ENCODE measurements at regions not wholly inside any gene's neighbourhood (a gene's known extent, or its start where the extent isn't known, plus 50 kb on each side); places are given as distances from the start of the nearest gene placed in this dataset.

GRCh38 chr5:168209244-168209995 is 82.0 kb upstream of the WWC1 start:
- TF ChIP-seq CTCF (IDR thresholded peaks at IDR 0.05; ENCODE audit: extremely low read depth in 1 of 2, insufficient read depth in 1 of 2, low read depth in 1 of 2, low read length in 2 of 2) (no peak), JUN (IDR thresholded peaks at IDR 0.05; ENCODE audit: borderline replicate concordance, insufficient read depth, insufficient read length, low read depth) (no peak), MYC (IDR thresholded peaks at IDR 0.05; ENCODE audit: low read depth, low read length) (no peak), POLR2A (IDR thresholded peaks at IDR 0.05; ENCODE audit: low read depth, low read length) (no peak), EZH2 (IDR thresholded peaks at IDR 0.05; ENCODE audit: borderline replicate concordance, low read depth, low read length, severe bottlenecking) (no peak), POLR2AphosphoS5 (IDR thresholded peaks at IDR 0.05; ENCODE audit: insufficient read depth, low read depth, low read length) (no peak)

Data from endothelial cell of umbilical vein (primary cell).